Loucy (cell line): ENCODE measurements at regions not wholly inside any gene's neighbourhood (a gene's known extent, or its start where the extent isn't known, plus 50 kb on each side); places are given as distances from the start of the nearest gene placed in this dataset.

Experiments used
- H2AFZ ChIP-seq: fragments of 200-600 bp; sonication (generic); 2 replicates; pipeline ENCODE4 v1.6.0; 2016; ENCODE audit warnings: antibody characterized with exemption, mild to moderate bottlenecking, low read length, moderate library complexity
- H3F3A ChIP-seq: fragments of 200-600 bp; 2 replicates; pipeline ENCODE4 v1.6.0; 2016; ENCODE audit warnings: antibody characterized with exemption, low read depth, mild to moderate bottlenecking
- H3K27me3 ChIP-seq: fragments of 200-600 bp; sonication (generic); 2 replicates; pipeline ENCODE4 v1.6.1; 2014; ENCODE audit warnings: low read length, mild to moderate bottlenecking; ENCODE audit not compliant: insufficient read depth, poor library complexity, severe bottlenecking
- H3K36me3 ChIP-seq: fragments of 200-600 bp; sonication (generic); 2 replicates; pipeline ENCODE4 v1.6.1; 2016; ENCODE audit warnings: low read length; ENCODE audit not compliant: insufficient read depth
- H3K4me1 ChIP-seq: fragments of 200-600 bp; sonication (generic); 2 replicates; pipeline ENCODE4 v1.5.1; 2014; ENCODE audit warnings: low read length, mild to moderate bottlenecking; ENCODE audit not compliant: insufficient read depth, poor library complexity, severe bottlenecking
- H3K4me2 ChIP-seq: fragments of 200-600 bp; sonication (generic); 2 replicates; pipeline ENCODE4 v1.6.0; 2014; ENCODE audit warnings: antibody characterized with exemption, low read length, low read depth, mild to moderate bottlenecking; ENCODE audit not compliant: poor library complexity, severe bottlenecking
- H3K4me3 ChIP-seq: fragments of 200-600 bp; sonication (generic); 2 replicates; pipeline ENCODE4 v1.5.1; 2014; ENCODE audit warnings: low read length, mild to moderate bottlenecking, mixed read lengths; ENCODE audit not compliant: poor library complexity, severe bottlenecking
- H3K79me2 ChIP-seq: fragments of 200-600 bp; sonication (generic); 2 replicates; pipeline ENCODE4 v1.6.1; 2014; ENCODE audit warnings: low read length; ENCODE audit not compliant: insufficient read depth
- H3K9ac ChIP-seq: fragments of 200-600 bp; sonication (generic); 2 replicates; pipeline ENCODE4 v1.6.0; 2014; ENCODE audit warnings: mild to moderate bottlenecking, low read depth, low read length, moderate library complexity; ENCODE audit not compliant: poor library complexity, severe bottlenecking
- H3K9me2 ChIP-seq: fragments of 200-600 bp; sonication (generic); replicated peaks from 2 replicates; pipeline ENCODE4 v1.6.1; 2016; ENCODE audit warnings: low read depth, low read length, mixed read lengths
- H3K9me3 ChIP-seq: fragments of 200-600 bp; sonication (generic); 2 replicates; pipeline ENCODE4 v1.6.1; 2014; ENCODE audit warnings: mild to moderate bottlenecking, antibody characterized with exemption, low read length, low read depth; ENCODE audit not compliant: insufficient read depth
- H4K20me1 ChIP-seq: fragments of 200-600 bp; sonication (generic); 2 replicates; pipeline ENCODE4 v1.6.0; 2014; ENCODE audit warnings: antibody characterized with exemption, low read length, mild to moderate bottlenecking; ENCODE audit not compliant: insufficient read depth, poor library complexity, severe bottlenecking
- EZH2phosphoT487 ChIP-seq: fragments of 200-600 bp; IDR thresholded peaks from 2 replicates; pipeline ENCODE4 v1.6.1; 2018; ENCODE audit warnings: antibody characterized with exemption, mild to moderate bottlenecking, moderate library complexity, borderline replicate concordance
- TF ChIP-seq, protein P1 (sequence below): fragments of 200-600 bp; sonication (generic); conservative IDR thresholded peaks from 2 replicates; pipeline ENCODE4 v1.5.1; 2014; ENCODE audit warnings: mild to moderate bottlenecking, antibody characterized with exemption, low read length

DNA sequence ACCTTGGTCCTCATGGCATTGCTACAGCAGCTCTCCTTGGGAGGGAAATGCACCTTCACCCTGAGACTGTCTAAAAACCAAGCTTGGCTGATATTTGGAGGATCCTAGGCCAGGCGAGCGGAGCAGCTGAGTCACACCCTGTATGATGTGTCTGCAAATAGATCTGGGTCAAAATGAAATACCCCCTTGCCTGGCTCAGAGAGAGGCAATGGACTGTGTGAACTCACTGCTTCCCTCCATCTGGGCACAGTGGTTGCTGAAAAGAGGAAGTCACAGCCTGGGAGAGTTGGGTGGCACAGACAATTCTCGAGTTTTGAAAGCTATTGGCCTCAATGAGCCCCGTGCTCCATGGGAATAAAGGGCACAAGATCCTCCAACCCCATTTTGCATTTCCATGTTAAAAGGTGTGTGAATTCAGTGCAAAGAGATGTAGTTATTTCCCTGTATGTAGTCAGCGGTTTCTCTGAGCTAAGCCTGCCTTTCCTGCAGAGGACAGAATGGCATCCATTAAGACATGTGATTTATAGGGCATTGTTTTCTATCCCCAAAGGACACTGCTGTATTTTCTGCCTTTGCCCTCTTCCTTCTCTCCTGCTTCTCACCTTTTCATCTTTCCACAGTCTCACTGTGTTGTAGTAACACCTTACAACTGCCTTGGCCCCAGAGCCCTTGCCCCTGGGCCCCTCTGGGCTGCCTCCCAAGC, 177.2 kb downstream of the GADD45G start:
- Histone ChIP-seq H3K4me1 (no peaks in the 10 kb centered on the region), H3K9me3 (no peaks in the 10 kb centered on the region), H3K79me2 (no peaks in the 10 kb centered on the region), H3K9ac (no peak overlapping the region), H2AFZ (no peak overlapping the region), H3K36me3 (no peaks in the 10 kb centered on the region), H3F3A (no peaks in the 10 kb centered on the region), H4K20me1 (no peaks in the 10 kb centered on the region), H3K4me2 (no peak overlapping the region), H3K27me3 (no peaks in the 10 kb centered on the region), H3K4me3 (no peak overlapping the region), H3K9me2 (no peaks in the 10 kb centered on the region)
- no peak for TF ChIP-seq EZH2phosphoT487
- TF ChIP-seq, protein P1, sequence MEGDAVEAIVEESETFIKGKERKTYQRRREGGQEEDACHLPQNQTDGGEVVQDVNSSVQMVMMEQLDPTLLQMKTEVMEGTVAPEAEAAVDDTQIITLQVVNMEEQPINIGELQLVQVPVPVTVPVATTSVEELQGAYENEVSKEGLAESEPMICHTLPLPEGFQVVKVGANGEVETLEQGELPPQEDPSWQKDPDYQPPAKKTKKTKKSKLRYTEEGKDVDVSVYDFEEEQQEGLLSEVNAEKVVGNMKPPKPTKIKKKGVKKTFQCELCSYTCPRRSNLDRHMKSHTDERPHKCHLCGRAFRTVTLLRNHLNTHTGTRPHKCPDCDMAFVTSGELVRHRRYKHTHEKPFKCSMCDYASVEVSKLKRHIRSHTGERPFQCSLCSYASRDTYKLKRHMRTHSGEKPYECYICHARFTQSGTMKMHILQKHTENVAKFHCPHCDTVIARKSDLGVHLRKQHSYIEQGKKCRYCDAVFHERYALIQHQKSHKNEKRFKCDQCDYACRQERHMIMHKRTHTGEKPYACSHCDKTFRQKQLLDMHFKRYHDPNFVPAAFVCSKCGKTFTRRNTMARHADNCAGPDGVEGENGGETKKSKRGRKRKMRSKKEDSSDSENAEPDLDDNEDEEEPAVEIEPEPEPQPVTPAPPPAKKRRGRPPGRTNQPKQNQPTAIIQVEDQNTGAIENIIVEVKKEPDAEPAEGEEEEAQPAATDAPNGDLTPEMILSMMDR = no peak

DNA sequence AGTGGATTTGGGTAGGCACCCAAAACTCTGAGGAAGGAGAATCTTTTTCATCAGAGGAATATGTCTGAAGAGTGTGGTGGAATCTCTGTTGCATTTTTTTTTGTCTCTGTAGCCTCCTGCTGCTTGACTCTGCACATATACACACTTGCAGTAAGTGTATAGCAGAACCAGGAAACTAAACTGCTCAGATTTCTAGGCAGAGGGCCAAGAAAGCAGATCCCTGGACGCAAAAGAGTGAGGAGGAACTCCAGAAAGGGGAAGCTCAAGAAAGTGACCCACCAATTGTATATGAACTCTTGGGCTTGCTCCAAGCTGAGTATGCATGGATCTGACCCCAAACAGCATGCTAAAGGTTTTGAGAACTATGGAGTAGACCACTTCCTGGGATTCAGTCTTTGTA, 181.8 kb downstream of the GADD45G start:
- no peaks in the 10 kb centered on the region for H3F3A ChIP-seq
- H3K27me3 ChIP-seq = no peaks in the 10 kb centered on the region
- H3K36me3 ChIP-seq = no peaks in the 10 kb centered on the region
- no peak overlapping the region for H3K4me3 ChIP-seq
- no peaks in the 10 kb centered on the region for H3K9me3 ChIP-seq
- no peaks in the 10 kb centered on the region for H3K4me1 ChIP-seq
- H3K79me2 ChIP-seq = no peaks in the 10 kb centered on the region
- TF ChIP-seq, protein P1 = no peak
- no peak for TF ChIP-seq EZH2phosphoT487
- H3K4me2 ChIP-seq = no peak overlapping the region
- H4K20me1 ChIP-seq = no peaks in the 10 kb centered on the region
- H3K9ac ChIP-seq = no peak overlapping the region
- no peaks in the 10 kb centered on the region for H3K9me2 ChIP-seq
- H2AFZ ChIP-seq = no peak overlapping the region

DNA sequence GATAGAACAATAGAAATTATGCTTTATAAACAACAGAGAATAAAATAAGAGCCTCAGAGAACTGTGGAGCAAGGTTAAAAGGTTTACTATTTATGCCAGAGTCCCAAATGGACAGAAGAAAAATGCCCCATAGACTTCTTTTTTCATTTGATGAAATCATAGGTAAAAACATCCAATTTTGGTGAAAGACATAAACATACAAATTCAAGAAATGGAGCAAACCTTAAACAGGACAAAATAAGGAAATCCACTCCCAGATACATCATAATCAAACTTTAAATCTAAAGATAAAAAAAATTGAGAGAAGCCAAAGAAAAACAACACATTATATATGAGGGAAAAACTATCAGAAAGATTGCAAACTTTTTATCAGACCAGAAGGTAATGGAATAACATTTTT, 182.8 kb downstream of the GADD45G start:
- no peaks in the 10 kb centered on the region for H3K4me1 ChIP-seq
- H3K36me3 ChIP-seq = no peaks in the 10 kb centered on the region
- no peak overlapping the region for H3K4me3 ChIP-seq
- no peaks in the 10 kb centered on the region for H3K9me3 ChIP-seq
- no peaks in the 10 kb centered on the region for H3K9me2 ChIP-seq
- no peak overlapping the region for H2AFZ ChIP-seq
- no peak for TF ChIP-seq EZH2phosphoT487
- TF ChIP-seq, protein P1 = no peak
- no peaks in the 10 kb centered on the region for H3K79me2 ChIP-seq
- H4K20me1 ChIP-seq = no peaks in the 10 kb centered on the region
- no peaks in the 10 kb centered on the region for H3K27me3 ChIP-seq
- H3F3A ChIP-seq = no peaks in the 10 kb centered on the region
- no peak overlapping the region for H3K9ac ChIP-seq
- no peak overlapping the region for H3K4me2 ChIP-seq
